CD4-positive, alpha-beta T cell treated with Interleukin-15 for 4 hours (primary cell): ENCODE measurements at regions not wholly inside any gene's neighbourhood (a gene's known extent, or its start where the extent isn't known, plus 50 kb on each side); places are given as distances from the start of the nearest gene placed in this dataset.

ENCODE experiments used
- DNase-seq: peaks from one replicate; pipeline ENCODE4 v3.0.0-alpha.2; 2020; ENCODE audit warnings: low spot score

GRCh38 chr17:79396696-79397095, 214.2 kb downstream of the RBFOX3 start:
- DNase-seq, result no peak

DNA sequence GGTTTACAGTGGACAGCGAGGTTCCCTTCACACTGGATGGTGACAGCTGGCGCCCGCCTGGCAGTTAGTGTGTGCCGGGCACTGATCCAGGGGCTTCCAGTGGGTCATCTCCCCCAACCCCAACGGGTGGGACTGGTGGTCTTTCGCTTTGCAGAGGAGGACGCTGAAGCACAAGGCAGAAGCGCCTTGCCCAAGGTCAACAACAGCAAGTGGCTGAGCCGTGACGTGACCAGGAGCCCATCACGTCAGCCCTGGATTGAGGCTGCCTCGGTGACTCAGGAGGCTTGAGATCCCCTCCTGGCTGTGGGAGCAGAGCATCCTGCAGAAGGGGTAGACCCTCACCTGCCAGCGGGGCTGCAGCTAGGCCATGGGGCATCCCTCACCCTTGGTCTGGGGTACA, 215.3 kb downstream of the RBFOX3 start:
- DNase-seq, result no peak

- DNase-seq, result no peak
Measured at GRCh38 chr17:79395066-79395465, 215.8 kb downstream of the RBFOX3 start.

- peak; percentile 61 for DNase-seq
Measured at GRCh38 chr17:79393358-79394052, 217.3 kb downstream of the RBFOX3 start.

- DNase-seq, result no peak
Measured at GRCh38 chr17:79392598-79392997, 218.3 kb downstream of the RBFOX3 start.

- DNase-seq, result peak; percentile 57
Measured at GRCh38 chr17:79391376-79392233, 219.2 kb downstream of the RBFOX3 start.

GRCh38 chr17:79389896-79390295, 221.0 kb downstream of the RBFOX3 start:
- no peak for DNase-seq

DNA sequence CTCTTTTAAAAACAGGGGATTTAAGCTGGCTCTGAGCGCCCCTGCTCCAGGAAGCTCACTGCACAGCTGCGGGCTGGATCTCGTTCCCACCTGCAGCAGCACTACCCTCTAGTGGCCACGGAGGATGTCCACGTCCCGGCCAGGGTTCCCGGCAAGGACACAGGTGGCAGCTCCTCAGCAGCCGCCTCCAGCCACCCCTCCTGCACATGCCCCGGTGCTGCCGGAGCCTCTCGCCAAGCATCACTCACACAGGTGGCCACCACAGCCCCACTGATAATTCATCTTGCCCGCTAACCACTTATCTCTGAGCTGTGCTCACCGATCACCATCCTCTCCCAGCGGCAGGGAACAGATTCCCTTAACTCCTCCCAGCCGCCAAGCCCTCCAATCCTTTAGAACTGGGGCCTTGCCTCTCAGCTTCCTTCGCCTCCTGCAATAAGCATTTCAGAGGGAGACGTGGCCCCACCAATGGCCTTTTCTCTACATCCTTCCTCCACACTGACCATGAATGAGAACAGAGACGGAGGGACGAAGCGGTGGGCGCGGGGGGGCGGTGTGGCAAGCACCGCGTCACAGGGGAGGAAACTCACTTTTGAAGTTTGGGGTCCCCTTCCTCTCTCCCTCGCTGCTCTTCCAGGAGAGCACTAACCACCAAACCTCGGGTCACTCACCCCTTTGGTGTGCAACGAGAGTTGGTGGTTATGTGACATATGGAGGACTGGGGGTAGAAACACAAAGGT, 222.1 kb downstream of the RBFOX3 start:
- no peak for DNase-seq

- DNase-seq, result no peak
Measured at GRCh38 chr17:79387783-79388182, 223.1 kb downstream of the RBFOX3 start.

- no peak for DNase-seq
Measured at GRCh38 chr17:79385962-79386563, 224.8 kb downstream of the RBFOX3 start.

DNA sequence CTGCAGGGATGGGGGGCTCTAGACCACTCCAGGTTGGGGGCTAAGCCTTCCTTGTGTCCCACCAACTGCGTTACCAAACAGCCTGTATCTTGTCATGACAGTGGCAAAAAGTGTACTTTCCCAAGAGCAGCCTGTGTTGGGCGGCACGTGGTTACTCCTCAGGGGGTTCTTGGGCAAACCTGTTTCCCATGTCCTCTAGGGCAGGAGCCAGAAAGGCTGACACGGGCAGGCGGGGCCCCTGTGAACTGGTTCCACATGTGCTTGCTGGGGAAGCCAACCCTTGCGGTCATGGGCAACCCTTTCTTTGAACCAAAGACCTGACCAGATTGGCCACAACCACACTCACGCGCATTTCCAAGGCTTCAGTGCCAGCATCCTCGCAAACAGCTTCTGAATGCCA, 228.5 kb downstream of the RBFOX3 start:
- DNase-seq, result no peak

DNA sequence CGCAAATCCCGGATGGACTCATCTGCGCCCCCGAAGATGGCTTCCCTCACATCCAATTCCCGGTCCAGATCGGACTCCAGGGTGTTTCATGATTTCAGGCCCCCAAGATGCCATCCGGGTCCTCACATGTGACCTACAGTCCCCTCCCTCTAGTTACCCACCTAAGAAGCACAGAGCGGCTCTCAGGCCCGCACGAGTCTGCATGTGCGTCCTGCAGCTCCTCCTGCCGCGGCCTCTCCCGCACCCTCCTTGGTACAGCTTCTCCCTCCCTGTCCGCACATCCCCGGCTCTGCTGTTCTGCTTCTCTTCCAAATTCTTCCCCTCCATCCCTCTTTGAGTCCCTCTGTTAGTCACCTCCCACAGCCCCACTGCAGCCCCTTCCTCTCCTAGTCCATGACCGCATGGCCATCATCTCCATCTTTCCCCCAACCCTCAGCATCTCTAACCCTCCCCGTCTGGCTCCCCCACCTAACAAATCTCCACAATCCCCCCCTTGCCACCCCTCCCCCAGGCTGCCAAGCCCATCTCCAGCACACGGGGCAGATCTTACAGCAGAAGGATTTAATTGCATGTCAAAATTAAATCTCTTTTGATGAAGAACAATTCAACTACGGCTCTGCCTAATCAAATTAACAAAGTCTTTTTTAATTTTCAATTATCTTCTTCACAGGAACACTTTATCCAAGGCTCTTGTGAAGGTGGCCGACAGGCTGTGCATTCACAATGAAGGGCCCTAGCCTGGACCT, 231.0 kb downstream of the RBFOX3 start:
- DNase-seq, result no peak

GRCh38 chr17:79377230-79377786, 233.5 kb downstream of the RBFOX3 start:
- no peak for DNase-seq

GRCh38 chr17:79374807-79375206, 236.0 kb downstream of the RBFOX3 start:
- no peak for DNase-seq

DNA sequence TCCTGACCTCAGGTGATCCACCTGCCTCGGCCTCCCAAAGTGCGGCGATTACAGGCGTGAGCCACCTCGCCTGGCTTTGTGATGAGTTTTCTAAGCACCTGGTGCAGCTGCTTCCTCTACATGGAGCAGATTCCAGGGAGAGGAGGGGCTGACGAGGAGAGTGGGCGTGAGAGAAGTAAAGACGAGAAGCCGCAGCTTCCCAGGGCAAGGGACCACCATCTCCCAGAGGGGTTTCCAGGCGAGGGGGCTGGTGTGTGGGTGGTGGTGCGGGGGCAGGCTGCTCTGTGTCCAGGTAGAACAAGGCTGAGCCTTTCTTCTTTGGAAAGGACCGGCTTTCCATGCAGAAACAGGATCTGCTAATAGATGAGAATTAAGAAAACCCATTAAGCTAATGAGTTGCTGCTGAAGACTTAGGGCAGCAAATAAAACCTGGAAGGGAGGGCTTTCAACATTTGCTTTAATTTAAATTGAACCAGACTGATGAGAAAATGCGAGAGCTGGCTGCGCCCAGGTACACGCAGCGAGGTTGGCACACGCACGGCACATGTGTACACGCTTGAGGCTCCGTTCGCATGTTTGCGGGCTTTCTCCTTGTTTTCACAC, 236.7 kb downstream of the RBFOX3 start:
- DNase-seq, result no peak

DNA sequence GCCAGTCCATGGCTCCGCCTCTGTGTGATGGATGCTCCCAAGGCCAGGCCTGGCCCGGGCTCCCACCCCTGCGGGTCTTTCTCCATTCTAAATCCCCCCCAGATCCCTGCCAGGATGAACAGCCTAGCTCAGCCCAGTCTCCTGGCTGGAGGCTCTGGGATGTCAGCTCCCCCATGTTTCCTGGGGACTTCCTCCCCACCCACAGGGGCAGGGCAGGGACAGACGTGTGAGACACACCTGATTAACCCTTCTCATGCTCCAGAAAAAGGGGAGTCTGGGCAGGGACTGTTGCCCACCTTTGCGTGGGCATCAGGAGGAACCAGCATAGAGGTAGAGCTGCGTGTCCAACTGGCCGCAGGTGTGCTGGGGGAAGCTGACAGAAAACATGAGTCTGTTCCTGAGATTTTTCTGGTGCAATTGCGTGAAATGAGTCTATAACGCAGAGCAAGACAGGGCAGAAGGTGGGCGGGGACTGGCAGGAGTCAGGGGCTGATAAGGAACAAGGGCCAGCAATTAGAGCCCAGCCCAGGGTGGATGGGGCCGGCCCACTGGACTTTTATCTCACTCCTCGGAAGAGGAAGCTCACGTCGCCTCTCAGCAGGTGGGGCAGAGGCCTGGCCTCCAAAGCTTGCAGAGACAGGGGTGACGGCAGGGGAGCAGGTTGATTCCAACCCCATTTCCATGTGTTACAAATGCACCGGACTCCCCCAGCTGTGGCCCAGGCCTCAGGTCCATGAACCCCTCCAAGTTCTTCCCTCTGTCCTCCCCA, 238.2 kb downstream of the RBFOX3 start:
- DNase-seq, result no peak

GRCh38 chr17:79371984-79372383, 238.9 kb downstream of the RBFOX3 start:
- no peak for DNase-seq

- no peak for DNase-seq
Measured at GRCh38 chr17:79370594-79370993, 240.3 kb downstream of the RBFOX3 start.

GRCh38 chr17:79370126-79370525, 240.7 kb downstream of the RBFOX3 start:
- DNase-seq, result no peak

- DNase-seq, result no peak
Measured at GRCh38 chr17:79369532-79369931, 241.3 kb downstream of the RBFOX3 start.
